ENCODE measurements at regions not wholly inside any gene's neighbourhood (a gene's known extent, or its start where the extent isn't known, plus 50 kb on each side); places are given as distances from the start of the nearest gene placed in this dataset.

DNA sequence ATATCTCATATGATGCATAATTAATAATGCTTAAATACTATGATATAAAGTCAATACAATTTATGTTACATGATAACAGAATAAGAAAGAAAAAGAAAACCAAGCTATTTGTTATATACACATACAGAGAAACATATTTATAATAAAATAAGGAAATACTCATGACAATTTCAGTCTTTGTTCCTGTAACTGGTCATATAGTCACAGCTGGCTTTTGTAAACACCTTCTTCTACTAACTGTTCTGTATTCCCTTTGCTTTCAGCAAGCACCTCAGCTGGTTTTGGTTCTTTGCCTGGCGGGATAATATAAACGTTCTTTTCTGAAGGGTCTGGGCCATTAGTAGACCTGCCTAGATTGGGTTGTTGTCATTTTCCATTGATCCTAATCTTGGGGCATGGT is 158.5 kb downstream of the COPS8 start:
- DNase-seq (ENCODE audit: low spot score): no peak

DNA sequence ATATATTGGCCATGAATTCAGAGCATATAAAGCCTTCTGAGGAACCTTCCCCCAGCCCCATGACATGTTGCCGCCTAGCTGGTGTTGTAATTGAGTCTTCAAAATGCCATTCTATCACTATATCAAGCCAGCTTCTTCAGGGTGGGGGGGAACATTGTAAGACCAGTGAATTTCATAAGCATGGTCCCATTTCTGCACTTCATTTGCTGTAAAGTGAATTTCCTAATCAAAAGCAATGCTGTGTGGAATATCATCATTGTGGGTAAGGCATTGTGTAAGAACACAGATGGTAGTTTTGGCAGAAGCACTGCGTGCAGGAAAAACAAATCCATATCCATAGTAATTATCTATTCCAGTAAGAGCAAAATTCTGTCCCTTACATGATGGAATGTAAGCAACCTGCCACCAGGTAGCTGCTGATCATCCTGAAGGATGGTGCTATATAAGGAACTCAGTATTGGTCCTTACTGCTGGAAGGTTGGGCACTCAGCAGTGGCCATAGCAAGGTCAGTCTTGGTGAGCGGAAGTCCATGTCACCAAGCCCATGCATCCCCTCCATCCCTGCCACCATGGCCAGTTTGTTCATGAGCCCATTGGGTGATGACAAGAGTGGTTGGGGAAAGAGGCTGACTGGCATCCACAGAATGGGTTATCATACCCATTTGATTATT is 159.4 kb downstream of the COPS8 start:
- DNase-seq (ENCODE audit: low spot score): no peak

DNA sequence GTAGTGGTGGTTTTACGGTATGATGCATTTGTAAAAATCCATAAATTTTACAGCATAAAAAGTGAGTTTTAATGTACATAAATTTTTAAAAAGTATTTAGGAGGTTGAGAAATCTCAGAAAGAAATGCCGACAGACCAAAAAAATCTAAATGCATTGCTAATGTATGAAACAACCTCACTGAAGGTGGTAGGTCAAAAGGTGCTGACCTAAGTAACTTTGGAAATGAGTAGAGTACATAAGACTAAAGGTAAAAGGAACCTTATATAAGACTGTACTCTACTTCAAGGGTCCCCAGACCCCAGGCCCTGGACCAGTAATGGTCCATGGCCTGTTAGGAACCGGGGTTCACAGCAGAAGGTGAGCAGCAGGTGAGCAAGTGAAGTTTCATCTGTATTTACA is 163.4 kb downstream of the COL6A3 start:
- no peak for DNase-seq (ENCODE audit: low spot score)

DNA sequence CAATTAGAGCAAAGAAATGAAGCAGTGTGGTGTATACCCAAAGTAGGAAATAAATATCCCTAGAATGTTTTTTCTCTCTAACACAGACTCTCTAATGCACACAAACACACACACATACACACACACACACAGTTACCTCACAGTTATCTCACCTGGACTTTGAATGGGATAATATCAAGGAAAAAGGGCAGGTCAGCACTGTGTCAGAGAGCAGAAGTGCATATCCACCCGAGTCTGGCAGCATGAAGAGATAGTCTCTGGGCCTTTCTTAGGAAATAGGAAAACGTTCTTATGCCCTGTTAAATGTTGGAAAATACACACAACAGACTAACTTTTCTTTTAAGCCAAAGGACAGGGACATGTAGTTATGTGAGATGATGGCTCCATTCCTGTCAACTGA is 162.0 kb downstream of the COL6A3 start:
- DNase-seq (ENCODE audit: low spot score): no peak

DNA sequence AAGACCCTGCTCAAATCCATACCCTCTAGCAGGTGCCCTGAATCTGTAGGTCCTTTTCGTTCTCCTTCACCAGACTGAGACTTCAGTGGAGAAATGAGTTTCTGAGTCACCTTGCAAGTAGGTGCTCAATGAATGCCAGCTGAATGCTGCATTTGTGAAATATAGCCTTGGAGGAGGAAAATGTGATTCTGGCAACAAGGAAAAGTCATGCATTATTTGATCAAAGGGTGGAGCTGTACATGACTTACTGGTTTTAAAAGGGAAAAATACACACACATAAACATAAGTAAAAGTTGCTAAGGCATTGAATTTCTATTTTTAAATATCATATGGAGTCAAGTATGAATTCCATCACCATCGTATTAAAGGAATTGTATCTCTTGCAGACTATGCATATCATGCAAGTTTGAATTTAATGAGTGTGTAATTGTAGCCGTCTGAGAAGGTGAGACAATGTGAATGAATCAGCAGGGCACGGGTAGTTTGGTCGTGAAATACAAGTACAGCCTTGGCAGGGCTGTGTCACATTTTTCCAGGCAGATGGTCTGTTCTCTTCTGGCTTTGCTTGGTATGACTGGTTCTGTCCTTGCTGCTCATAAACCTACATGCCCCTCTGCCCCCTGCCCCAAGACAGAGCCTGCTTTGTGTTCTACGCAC is 160.8 kb downstream of the COL6A3 start:
- DNase-seq (ENCODE audit: low spot score): no peak

DNA sequence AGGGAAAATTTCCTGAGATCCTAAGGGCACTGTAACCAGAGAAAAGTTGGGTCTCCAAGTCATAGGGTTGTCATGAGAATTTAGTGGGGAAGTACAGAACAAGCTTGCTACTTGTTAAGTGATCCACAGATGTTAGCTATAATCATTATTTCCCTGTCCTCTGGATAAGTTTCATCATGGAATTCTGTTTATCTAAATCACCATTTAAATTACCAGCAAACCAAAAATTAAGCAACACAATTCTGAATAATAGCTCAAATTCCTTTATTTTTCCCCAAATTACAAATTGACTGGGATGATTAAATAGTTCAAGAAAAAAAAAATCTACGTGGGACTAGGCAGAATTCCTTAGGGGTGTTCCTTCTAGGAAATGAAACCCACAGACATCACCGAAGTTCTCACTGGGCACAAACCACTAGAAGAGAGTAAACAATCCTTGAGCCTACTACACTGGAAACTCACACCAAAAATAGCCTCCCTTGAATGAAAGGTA is 159.5 kb downstream of the COL6A3 start:
- DNase-seq (ENCODE audit: low spot score): no peak

DNA sequence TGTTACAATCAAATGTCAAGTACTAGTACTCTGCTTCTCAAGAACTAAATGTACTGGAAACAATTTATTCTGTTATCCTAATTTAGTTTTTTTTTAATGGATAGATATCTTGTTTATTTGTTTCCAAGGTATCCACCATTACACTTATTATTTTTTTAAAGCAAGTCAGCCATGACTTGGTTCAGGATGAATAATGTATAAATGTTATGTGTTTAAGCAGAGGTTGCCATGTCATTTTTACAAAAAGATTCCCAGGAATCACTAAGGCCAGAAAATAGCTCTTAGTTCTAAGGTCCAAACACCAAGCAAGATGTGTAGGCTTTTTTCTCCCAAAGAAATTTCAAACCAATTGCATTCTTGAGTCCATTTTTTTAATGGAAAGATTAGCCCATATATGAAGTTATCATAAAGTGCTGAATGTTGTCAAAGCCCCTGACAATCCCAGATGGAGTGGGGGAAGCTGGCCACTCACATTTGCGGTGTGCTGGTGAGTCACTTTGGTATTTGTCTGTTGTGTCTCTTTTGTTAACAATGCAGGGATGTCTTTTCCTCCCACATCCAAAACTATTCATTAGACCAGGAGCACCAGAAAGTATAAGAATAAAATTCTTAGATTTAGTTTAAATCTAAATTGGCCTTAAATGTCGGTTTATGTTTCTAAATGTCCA is 158.9 kb downstream of the COL6A3 start:
- no peak for DNase-seq (ENCODE audit: low spot score)

DNA sequence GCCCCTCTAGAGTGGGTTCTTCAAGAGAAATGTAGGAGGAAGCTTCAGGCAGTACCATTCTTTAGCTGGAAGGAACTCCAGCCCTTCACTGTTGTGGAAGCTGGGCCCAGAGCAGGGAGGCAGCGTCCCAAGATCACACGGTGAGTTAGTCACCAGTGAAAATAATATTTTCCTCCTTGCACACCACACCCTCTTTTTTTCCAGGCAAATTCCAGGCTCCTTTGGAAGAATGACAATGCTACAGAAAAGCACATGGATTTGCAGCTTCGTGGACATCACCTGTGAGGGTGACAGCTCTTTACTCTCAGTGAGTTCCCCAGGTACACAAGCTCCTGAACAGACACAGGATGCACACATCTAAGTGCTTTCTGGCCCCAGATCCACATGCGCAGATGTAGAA is 157.1 kb downstream of the COL6A3 start:
- peak; percentile 88 for DNase-seq (ENCODE audit: low spot score)

DNA sequence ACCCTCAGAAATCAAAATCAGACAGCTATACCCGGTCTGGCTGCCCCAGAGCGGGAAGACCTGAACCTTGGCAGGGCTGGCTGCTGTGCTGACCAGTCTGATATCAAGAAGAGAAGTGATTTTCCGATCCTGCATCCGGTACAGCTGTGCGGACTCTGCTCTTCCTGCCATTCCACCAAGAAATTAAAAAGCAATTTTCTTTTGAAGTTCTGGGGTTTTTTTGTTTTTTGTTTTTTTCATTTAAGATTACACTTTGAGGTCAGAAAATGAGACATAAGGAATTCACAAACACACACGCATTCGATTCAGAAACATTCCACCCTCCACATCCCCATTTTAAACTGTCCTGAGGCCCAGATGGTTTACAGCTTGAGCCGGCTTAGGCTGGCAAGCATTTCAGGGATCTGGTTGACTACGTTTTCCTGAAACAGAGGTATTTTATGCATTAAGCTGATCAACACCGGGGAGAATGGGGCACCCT is 156.5 kb downstream of the COL6A3 start:
- peak; percentile 87 for DNase-seq (ENCODE audit: low spot score)

DNA sequence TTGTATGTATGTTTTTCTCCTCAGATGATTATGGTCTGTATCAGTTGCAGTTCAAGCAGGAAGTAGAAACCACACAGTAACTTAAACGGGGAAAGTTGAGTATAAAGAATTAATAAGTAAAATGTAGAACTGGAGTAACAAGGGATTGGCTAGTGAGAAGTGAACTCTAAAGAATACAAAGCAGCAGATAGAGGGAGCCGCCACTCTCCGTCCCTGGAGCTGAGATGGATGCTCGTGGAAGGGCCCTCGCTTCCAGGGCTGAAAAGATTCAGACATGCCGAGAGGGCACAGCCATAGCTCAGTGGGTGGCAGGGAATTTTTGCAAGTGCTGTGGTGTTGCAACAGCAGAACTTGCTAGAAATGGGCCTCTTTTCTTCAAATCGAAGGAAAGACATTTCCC is 155.8 kb downstream of the COL6A3 start:
- DNase-seq (ENCODE audit: low spot score): peak; percentile 68

DNA sequence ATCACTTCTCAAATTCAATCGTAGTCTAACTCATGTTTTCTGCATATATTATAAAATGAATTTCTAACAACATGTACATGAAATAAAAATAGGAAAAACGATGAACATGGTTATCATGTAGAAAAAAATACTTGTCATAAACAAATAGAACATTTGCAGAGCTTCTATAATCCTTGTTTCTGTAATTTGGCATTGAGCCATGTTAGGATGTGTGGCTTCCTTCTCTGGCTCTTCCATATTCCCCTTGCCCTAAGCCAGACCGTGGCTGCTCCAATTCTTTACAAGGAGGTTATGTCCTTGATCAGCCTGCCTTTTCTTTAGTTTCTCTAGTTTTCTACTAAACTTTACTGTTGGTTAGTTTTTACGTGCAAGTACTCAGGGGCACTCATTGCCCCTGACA is 155.3 kb downstream of the COL6A3 start:
- no peak for DNase-seq (ENCODE audit: low spot score)

DNA sequence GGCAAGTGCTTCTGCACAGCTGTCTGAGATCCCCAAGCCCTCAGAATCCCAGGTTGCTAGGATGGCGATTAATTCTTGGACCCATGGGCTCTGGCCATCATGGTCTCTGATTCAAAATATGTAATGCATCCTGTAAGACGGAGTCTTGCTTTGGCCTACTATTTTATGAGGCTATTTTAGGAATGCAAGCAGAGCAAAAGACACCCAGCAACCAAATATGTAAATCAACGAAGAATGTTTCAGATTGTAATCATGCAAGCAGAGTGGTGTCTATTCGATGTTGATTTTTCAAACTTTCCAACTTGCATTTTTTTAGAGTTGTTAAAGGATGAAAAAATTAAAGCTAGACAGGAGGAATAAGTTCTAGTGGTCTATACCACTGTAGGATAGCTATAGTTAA is 154.8 kb downstream of the COL6A3 start:
- DNase-seq (ENCODE audit: low spot score): peak; percentile 72

DNA sequence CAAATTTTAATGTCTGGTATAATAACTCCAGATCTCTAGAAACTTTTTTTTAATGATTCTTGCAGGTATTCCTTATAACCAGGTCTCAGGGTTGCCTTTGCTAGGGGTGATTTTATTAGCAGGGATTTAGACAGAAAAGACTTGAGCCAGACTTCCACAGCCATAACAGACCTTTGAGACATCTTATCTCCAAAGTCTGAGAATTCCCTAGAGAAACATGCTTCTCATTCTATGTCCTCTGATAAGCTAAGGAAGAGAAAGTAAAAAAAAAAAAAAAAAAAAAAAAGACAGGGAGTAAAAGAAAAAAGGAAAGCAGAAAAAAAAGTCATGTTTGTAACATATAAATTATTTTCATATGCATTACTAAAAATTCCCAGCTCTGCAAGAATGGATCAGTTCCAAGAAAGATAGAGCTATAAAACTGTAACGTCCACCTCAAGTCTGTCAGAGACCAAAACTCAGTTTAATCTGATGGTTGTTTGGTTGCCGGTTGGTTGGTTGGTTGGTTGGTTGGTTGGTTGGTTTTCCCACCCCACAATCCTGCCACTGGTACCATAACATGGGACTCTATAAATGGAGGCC is 153.8 kb downstream of the COL6A3 start:
- peak; percentile 93 for DNase-seq (ENCODE audit: low spot score)

DNA sequence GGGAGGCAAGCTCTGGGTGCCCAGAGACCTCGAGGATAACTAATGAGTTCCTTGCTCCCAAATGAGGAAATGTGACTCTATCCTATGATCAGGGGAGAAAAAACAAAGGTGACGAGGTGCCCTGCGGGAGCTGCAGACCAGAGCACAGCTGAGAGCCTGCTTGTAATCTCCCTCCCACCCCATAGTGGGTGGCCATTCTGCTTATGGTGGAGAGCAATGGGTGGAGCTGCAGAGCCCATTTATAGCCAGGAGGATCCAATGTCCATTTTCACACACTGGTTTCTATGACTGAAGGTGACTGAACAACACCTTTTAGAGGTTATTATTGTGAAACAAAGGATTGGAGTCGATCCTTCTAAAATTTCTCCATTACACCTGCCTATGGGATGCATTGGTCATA is 153.3 kb downstream of the COL6A3 start:
- no peak for DNase-seq (ENCODE audit: low spot score)

DNA sequence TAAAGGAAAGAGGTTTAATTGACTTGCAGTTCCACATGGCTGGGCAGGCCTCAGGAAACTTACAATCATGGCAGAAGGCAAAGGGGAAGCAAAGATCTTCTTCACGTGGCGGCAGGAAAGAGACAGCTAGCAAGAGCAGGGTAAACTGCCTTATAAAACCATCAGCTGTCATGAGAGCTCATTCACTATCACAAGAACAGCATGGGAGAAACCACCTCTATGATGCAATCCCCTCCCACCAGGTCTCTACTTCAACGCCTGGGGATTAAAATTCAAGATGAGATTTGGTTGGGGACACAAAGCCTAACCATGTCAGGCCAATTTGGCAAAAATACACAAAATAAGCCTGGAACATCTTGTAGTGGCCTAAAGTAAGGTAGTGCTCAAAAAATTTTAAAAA is 152.6 kb downstream of the COL6A3 start:
- DNase-seq (ENCODE audit: low spot score): no peak

DNA sequence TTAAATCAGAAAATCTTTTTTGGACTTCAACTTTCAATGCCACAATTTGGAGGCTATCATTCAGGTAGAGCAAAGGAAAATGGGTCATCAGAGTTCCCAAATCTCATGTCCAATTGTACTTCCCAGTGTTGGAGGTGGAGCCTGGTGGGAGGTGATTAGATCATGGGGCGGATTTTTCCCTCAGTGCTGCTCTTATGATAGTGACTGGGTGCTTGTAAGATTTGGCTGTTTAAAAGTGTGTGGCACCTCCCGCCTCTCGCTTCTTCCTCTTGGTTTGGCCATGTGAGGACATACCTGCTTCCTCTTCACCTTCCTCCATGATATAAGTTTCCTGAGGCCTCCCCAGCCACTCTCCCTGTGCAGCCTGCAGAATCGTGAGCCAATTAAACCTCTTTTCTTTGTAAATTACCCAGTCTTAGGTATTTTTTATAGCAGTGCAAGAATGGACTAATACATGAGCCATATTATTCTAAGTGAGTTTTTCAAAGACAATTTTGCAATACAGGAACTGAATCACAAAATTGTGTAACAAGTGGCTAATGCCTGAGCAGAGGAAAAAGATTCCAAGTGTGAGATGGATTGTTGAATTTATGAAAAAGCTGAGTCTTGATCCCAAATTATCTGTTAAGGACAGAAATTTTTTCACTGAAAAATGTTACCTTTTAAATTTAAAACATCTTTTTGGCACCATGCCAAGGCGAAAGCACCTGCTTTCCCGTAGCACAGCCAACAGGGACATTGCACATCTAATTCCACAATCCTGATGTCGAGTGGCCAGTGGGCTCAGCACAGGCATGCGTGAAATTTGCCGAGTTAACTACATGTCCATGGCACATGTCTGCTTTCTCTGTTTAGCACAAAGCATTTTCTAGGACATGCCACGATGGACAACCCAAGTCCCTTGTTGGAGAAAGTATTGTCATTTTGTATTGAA is 150.9 kb downstream of the COL6A3 start:
- DNase-seq (ENCODE audit: low spot score): no peak

DNA sequence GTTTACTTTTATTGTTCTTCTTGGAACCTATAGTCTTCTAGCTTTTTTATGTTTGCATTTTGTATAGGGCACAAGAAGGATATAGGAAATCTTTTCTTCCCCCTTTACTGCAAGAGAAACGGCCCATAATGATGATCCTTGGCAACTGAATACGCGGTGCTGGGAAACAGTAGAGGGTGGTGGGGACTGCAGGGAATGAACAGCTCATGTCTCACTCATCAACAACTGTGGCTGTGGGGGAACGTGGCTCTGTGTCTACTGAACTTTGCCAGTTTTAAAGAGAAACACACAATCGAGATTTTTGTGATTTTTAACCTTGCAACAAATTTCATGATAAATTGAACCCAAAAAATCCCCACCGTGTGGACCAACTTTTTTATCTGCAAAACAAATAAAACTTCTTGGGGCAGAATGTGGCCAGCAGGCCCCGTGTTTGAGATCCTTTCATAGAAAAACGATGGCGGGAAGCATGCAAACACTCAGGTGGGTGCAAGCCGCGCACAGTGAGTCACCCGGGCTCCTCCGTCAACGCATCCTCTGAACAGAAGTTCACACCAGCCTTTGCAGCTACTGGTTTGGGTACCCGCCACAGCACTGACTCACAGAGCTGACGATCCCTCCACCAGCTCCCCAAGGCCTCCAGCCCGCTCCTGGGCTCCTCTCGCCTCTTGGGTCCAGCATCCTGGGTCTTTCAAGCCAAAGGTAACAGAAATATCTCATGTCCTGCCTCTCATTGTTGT is 149.3 kb downstream of the COL6A3 start:
- DNase-seq (ENCODE audit: low spot score): no peak

DNA sequence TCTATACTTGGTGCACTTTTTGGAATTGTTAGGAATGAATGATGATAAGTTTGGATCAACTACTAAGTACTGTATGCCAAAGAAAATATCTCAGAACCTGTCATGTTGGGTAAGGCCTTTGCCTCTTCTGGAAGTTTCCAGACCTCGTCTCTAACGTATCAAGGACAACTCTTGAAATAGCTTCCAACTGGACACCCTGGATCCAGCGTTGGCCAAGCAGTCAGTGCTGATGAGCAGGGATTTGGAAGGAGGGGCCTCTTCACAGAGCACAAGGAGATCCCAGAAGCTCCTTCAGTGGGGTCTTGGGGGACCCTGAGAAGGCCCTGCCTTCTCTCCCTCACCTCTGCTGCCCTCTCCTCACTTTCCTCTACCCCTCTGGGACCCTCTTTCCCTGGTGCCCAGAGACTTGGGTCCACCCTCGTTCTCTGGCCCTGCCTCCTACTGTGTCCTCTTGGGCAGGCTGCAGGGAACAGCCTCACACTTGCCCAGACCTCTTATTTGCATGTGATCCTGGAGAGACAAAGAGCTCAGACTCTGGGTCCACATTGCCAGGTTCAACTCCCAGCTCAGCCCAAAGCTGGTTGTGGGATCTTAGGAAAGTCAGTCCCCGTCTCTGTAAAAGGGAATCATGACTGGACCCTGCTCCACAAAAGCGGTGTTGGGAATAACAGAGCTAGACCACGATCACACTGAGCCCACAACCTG is 145.8 kb downstream of the COL6A3 start:
- DNase-seq (ENCODE audit: low spot score): no peak

DNA sequence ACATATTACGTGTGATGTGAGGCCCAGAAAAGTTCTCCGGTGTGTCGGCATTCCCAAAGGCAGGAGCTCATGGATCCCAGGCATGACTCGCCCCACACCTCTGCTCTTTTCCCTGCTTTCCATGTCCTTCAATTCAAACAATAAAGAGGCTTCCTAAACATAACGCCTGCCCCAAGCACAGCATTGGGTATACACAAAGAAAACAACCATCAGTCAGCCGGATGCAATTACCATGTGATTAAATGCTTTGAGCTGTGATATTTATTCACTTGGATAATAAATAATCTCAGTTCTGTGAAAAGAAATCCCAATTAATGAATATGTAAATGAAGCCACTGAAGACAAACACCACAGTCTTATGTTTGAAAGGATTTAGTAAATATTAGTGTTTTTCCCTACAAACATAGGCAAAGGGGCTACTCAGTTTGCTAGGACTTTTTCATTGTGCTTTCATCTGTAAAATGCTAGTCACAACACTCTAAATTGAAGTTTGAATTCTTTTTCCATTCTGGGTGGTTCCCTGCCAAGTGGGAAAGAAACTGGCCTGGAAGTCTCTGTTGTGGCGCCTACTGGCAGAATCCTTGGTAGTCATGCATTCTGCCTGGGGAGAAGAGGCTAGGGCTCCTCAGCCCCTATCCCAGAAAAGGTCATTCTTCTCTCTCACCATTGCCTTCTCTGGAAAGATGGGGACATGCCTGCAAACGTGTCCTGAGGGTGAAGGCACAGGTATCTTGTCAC is 144.7 kb downstream of the COL6A3 start:
- DNase-seq (ENCODE audit: low spot score): no peak

Data from umbilical cord (tissue), 1 donor.